ENCODE measurements at regions not wholly inside any gene's neighbourhood (a gene's known extent, or its start where the extent isn't known, plus 50 kb on each side); places are given as distances from the start of the nearest gene placed in this dataset.

DNA sequence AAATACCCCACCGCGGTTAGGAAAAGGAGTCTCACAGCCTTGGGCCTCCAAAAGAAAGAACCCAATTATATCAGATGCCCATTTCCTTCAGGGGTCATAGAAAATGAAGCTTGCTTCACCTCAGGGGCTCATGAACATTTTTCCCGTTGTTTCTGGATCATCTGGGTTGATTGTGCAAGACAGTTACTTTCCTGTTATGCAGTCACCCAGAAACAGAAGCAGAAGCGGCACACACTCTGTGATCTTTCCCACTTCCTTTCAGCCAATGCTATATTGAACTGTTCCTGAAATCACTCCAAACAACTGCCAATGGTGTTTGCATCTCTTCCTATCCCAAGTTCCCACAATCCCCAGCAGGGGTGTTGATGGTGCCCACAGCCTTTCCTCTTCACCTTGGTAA lies 295.6 kb upstream of the RASGRP1 start:
- DNase-seq (ENCODE audit: low read depth, low spot score), result no peak
- Histone ChIP-seq H3K27ac (ENCODE audit: low read depth, low read length) (no peak overlapping the region), H3K4me3 (ENCODE audit: low read depth, low read length) (no peak overlapping the region), H3K27me3 (ENCODE audit: control insufficient read depth, insufficient read depth, low read length) (no peaks in the 10 kb centered on the region), H3K9me3 (ENCODE audit: control insufficient read depth, insufficient read depth, low read length) (no peaks in the 10 kb centered on the region)
- no peak for TF ChIP-seq CTCF (IDR thresholded peaks at IDR 0.05; ENCODE audit: low read depth, low read length)
- POLR2A ChIA-PET, result interaction anchor here (0.6 kb wide), 1 partner anchor 133 kb away, joined by 3 read pairs; no protein-coding TSS in a partner anchor
- CTCF ChIA-PET, result no interaction called here

DNA sequence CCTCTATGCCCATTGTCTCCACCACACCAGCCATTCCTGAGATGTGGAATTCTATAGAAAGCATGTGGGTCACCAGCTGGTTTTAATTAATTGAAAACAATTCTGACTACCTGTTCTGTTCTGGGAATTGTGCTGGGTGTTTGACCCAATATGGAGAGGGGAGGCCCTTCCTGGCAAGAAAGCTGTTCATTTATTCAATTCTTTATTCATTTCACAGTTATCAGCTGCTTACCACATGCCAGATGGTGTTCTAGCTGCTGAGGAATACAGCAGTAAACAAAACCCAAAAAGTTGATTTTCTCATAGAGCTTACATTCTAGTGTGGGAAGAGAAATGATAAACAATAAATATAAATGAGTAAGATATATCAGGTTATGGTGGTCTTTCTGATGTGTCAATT lies 296.1 kb upstream of the RASGRP1 start:
- no peak overlapping the region for H3K4me3 ChIP-seq (ENCODE audit: low read depth, low read length)
- H3K27ac ChIP-seq (ENCODE audit: low read depth, low read length), result no peak overlapping the region
- POLR2A ChIA-PET, result interaction anchor here (0.6 kb wide), 1 partner anchor 133 kb away, joined by 3 read pairs; no protein-coding TSS in a partner anchor
- no peaks in the 10 kb centered on the region for H3K9me3 ChIP-seq (ENCODE audit: control insufficient read depth, insufficient read depth, low read length)
- no peak for DNase-seq (ENCODE audit: low read depth, low spot score)
- CTCF ChIA-PET, result interaction anchor here (0.8 kb wide), 1 partner anchor 161 kb away, joined by 3 read pairs; no protein-coding TSS in a partner anchor
- no peaks in the 10 kb centered on the region for H3K27me3 ChIP-seq (ENCODE audit: control insufficient read depth, insufficient read depth, low read length)
- no peak for TF ChIP-seq CTCF (IDR thresholded peaks at IDR 0.05; ENCODE audit: low read depth, low read length)

DNA sequence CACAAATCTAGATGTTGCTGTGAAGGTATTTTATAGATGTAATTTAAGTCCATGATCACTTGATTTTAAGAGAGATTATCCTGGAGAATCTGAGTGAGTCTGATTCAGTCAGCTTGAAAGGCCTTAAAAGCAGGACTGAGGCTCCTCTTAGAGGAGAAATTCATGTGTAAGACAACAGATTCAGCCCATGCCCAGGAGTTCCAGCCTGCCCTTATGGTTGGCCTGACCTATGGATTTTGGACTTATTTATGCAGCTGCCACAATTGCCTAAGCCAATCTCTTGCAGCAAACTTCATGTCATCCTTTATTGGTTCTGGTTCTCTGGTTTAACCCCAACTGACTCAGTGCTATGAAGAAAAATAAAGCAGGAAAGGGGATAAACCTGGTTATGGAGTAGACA lies 296.5 kb upstream of the RASGRP1 start:
- ChIA-PET CTCF (interaction anchor here (0.8 to 1.6 kb wide), 2 partner anchors 15 to 161 kb away, joined by 3 read pairs; no protein-coding TSS in a partner anchor), POLR2A (no interaction called here)
- Histone ChIP-seq H3K4me3 (ENCODE audit: low read depth, low read length) (no peak overlapping the region), H3K9me3 (ENCODE audit: control insufficient read depth, insufficient read depth, low read length) (no peaks in the 10 kb centered on the region), H3K27me3 (ENCODE audit: control insufficient read depth, insufficient read depth, low read length) (no peaks in the 10 kb centered on the region), H3K27ac (ENCODE audit: low read depth, low read length) (no peak overlapping the region)
- no peak for TF ChIP-seq CTCF (IDR thresholded peaks at IDR 0.05; ENCODE audit: low read depth, low read length)
- DNase-seq (ENCODE audit: low read depth, low spot score), result no peak

GRCh38 chr15:38862099-38862498 lies 297.5 kb upstream of the RASGRP1 start:
- Histone ChIP-seq H3K27ac (ENCODE audit: low read depth, low read length) (no peak overlapping the region), H3K9me3 (ENCODE audit: control insufficient read depth, insufficient read depth, low read length) (no peaks in the 10 kb centered on the region), H3K27me3 (ENCODE audit: control insufficient read depth, insufficient read depth, low read length) (no peaks in the 10 kb centered on the region), H3K4me3 (ENCODE audit: low read depth, low read length) (no peak overlapping the region)
- POLR2A ChIA-PET, result no interaction called here
- DNase-seq (ENCODE audit: low read depth, low spot score), result no peak
- CTCF ChIA-PET, result interaction anchor here (1.6 kb wide), 1 partner anchor 14 kb away, joined by 3 read pairs; no protein-coding TSS in a partner anchor
- TF ChIP-seq CTCF (IDR thresholded peaks at IDR 0.05; ENCODE audit: low read depth, low read length), result no peak

GRCh38 chr15:38863381-38863780 lies 298.8 kb upstream of the RASGRP1 start:
- POLR2A ChIA-PET, result interaction anchor here (1.0 kb wide), 1 partner anchor 717 kb away, joined by 3 read pairs; the partner anchor contains the start of gene THBS1
- Histone ChIP-seq H3K27me3 (ENCODE audit: control insufficient read depth, insufficient read depth, low read length) (no peaks in the 10 kb centered on the region), H3K27ac (ENCODE audit: low read depth, low read length) (no peak overlapping the region), H3K4me3 (ENCODE audit: low read depth, low read length) (no peak overlapping the region), H3K9me3 (ENCODE audit: control insufficient read depth, insufficient read depth, low read length) (no peaks in the 10 kb centered on the region)
- CTCF ChIA-PET, result interaction anchor here (1.1 to 1.5 kb wide), 2 partner anchors 9 kb away, joined by 5 read pairs; no protein-coding TSS in a partner anchor
- no peak for TF ChIP-seq CTCF (IDR thresholded peaks at IDR 0.05; ENCODE audit: low read depth, low read length)
- DNase-seq (ENCODE audit: low read depth, low spot score), result no peak
